ENCODE measurements at regions not wholly inside any gene's neighbourhood (a gene's known extent, or its start where the extent isn't known, plus 50 kb on each side); places are given as distances from the start of the nearest gene placed in this dataset.

DNA sequence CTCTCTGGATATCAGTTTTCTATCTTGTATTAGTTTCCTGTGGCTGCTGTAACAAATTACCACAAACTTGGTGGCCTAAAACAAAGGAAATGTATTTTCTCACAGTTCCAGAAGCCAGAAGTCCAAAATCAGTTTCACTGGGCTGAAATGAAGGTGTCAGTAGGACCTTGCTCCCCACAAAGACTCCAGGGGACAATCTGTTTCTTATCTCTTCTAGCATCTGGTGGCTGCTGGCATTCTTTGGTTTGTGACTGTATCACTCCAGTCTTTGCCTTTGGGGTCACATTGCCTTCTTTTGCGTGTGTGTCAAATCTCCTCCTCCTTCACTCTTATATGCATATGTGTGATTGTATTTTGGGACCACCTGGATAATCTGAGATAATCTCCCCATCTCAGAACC lies 153.0 kb upstream of the PRPS1L1 start:
- no peaks in the 10 kb centered on the region for H3K9me3 ChIP-seq (ENCODE audit: insufficient read depth, low read depth, low read length)
- no peak overlapping the region for H3K27ac ChIP-seq (ENCODE audit: low read length)
- H3K4me1 ChIP-seq (ENCODE audit: insufficient read depth, low read length): no peaks in the 10 kb centered on the region
- H3K36me3 ChIP-seq (ENCODE audit: insufficient read depth, low read depth, low read length): no peaks in the 10 kb centered on the region
- H3K4me3 ChIP-seq (ENCODE audit: low read length): no peak overlapping the region
- no peak overlapping the region for H3K9ac ChIP-seq (ENCODE audit: low read depth, low read length)
- no peaks in the 10 kb centered on the region for H3K27me3 ChIP-seq (ENCODE audit: insufficient read depth, low read length)

DNA sequence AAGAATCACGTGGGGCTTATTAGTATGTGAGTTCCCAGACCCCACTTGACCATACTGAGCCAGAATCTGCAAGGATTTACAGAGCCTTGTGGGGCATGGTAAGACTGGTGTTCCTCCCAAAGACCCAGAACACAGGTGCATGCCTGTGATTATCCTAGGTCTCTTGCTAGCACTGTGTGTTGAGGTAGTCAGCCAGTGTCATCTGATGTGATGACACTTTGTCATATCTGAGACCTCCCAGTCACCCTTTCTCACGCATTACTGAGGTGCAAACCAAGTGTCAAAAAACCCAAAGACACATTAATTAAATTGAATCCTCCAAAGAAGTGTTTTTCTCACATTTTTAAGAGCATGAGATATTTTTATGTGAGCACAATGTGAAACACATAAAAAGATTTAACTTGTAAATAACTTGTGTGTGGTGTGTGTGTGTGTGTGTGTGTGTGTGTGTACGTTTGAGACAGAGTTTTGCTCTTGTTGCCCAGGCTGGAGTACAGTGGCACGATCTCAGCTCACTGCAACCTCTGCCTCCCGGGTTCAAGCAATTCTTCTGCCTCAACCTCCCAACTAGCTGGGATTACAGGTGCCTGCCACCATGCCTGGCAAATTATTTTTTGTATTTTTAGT lies 162.0 kb upstream of the PRPS1L1 start:
- Histone ChIP-seq H3K4me1 (ENCODE audit: insufficient read depth, low read length) (no peaks in the 10 kb centered on the region), H3K27ac (ENCODE audit: low read length) (no peak overlapping the region), H3K9ac (ENCODE audit: low read depth, low read length) (no peak overlapping the region), H3K27me3 (ENCODE audit: insufficient read depth, low read length) (no peaks in the 10 kb centered on the region), H3K4me3 (ENCODE audit: low read length) (no peak overlapping the region), H3K9me3 (ENCODE audit: insufficient read depth, low read depth, low read length) (no peaks in the 10 kb centered on the region), H3K36me3 (ENCODE audit: insufficient read depth, low read depth, low read length) (no peaks in the 10 kb centered on the region)

DNA sequence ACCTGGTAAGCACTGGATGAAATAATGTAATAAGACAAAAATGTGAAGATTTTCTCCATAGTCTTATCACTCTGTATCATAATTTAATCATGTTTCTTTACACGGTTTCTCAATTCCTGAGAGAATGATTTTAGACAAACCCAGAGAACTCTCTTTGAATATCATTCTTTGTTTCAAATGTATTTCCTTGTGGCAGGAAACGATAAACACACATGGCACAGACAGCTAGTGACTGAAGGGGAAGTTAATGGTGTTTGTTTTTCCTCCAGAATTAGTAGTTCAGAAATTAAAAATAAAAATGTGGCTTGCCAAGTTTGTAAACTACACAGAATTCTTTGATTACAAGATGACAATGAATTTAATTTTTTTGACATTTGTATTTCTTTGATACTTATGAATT lies 163.7 kb upstream of the PRPS1L1 start:
- no peak overlapping the region for H3K27ac ChIP-seq (ENCODE audit: low read length)
- no peaks in the 10 kb centered on the region for H3K36me3 ChIP-seq (ENCODE audit: insufficient read depth, low read depth, low read length)
- H3K27me3 ChIP-seq (ENCODE audit: insufficient read depth, low read length): no peaks in the 10 kb centered on the region
- H3K9ac ChIP-seq (ENCODE audit: low read depth, low read length): no peak overlapping the region
- no peaks in the 10 kb centered on the region for H3K4me1 ChIP-seq (ENCODE audit: insufficient read depth, low read length)
- H3K9me3 ChIP-seq (ENCODE audit: insufficient read depth, low read depth, low read length): no peaks in the 10 kb centered on the region
- no peak overlapping the region for H3K4me3 ChIP-seq (ENCODE audit: low read length)

DNA sequence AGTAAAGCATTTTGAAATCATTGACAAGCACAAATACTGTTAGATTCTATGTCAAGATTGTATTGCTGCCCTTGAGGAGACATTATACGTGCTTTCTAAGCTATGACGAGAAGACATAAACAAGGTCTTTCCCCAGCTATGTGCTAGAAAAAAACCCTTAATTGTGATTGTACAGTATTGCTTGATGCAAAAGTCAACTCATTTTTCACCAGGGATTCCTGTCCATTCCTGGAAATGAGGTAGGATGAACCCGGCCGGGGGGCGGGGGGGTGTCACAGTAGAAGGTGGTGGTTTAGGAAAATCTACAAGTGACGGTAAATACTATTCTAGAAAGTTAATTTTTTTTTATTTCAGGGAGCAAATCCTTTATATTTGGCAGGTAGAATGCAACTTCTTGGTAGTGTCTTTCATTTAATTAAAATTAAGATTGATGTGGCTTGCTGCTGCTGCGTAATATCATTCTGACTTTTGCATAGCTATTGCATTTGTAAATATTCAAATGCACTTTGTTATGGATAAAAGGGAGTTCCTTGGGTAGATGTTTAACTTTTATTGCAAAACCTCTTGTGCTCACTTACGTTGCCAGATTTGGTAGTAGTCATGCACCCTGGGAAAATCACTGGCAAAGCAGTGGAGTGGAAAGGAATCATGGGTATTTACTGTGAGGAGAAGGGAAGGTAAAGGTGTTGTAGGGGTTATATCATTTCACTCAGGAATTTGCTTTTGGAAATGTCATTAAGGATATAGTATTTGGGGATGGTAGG lies 164.4 kb upstream of the PRPS1L1 start:
- H3K4me1 ChIP-seq (ENCODE audit: insufficient read depth, low read length): no peaks in the 10 kb centered on the region
- H3K9me3 ChIP-seq (ENCODE audit: insufficient read depth, low read depth, low read length): no peaks in the 10 kb centered on the region
- H3K27ac ChIP-seq (ENCODE audit: low read length): no peak overlapping the region
- no peaks in the 10 kb centered on the region for H3K27me3 ChIP-seq (ENCODE audit: insufficient read depth, low read length)
- no peaks in the 10 kb centered on the region for H3K36me3 ChIP-seq (ENCODE audit: insufficient read depth, low read depth, low read length)
- no peak overlapping the region for H3K9ac ChIP-seq (ENCODE audit: low read depth, low read length)
- H3K4me3 ChIP-seq (ENCODE audit: low read length): no peak overlapping the region

DNA sequence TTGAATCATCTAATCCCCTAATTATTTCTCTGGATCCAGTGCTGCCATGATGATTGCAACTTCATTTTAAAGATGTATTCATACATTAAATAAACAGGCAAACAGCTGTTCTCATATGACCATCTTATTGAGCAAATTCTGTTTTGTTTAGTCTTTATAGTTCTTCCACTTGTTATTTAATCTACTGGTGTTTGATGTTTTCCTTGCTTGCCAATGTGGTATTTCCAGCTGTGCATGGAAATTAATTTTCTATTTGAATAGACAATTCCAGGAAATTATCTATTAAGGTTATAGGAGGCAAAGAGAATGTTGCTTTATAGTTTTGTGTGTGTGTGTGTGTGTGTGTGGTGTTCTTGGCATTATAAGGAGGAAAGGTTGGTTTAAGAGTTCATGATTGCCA lies 167.0 kb upstream of the PRPS1L1 start:
- no peak overlapping the region for H3K4me3 ChIP-seq (ENCODE audit: low read length)
- no peaks in the 10 kb centered on the region for H3K9me3 ChIP-seq (ENCODE audit: insufficient read depth, low read depth, low read length)
- H3K9ac ChIP-seq (ENCODE audit: low read depth, low read length): no peak overlapping the region
- H3K36me3 ChIP-seq (ENCODE audit: insufficient read depth, low read depth, low read length): no peaks in the 10 kb centered on the region
- H3K27ac ChIP-seq (ENCODE audit: low read length): no peak overlapping the region
- no peaks in the 10 kb centered on the region for H3K27me3 ChIP-seq (ENCODE audit: insufficient read depth, low read length)
- H3K4me1 ChIP-seq (ENCODE audit: insufficient read depth, low read length): no peaks in the 10 kb centered on the region

DNA sequence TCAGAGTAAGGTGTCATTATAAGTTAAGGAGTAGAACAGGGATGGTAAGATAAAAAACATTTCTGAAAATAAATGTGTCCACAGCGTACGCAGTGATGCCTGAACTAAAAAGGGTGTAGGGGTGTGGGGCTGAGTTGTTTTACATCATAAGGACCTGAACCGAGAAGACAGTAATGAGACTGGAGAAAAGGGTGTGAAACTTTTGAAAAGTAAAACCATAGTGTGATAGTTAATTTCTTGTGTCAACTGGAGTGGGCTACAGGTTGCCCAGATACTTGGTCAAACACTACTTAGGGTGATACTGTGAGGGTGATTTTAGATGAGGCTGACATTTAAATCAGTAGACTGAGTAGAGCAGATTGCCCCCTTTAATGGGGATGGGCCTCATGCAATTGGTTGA lies 169.0 kb upstream of the PRPS1L1 start:
- H3K9ac ChIP-seq (ENCODE audit: low read depth, low read length): no peak overlapping the region
- H3K4me1 ChIP-seq (ENCODE audit: insufficient read depth, low read length): no peaks in the 10 kb centered on the region
- H3K27ac ChIP-seq (ENCODE audit: low read length): no peak overlapping the region
- H3K27me3 ChIP-seq (ENCODE audit: insufficient read depth, low read length): no peaks in the 10 kb centered on the region
- no peaks in the 10 kb centered on the region for H3K36me3 ChIP-seq (ENCODE audit: insufficient read depth, low read depth, low read length)
- H3K9me3 ChIP-seq (ENCODE audit: insufficient read depth, low read depth, low read length): no peaks in the 10 kb centered on the region
- H3K4me3 ChIP-seq (ENCODE audit: low read length): no peak overlapping the region

DNA sequence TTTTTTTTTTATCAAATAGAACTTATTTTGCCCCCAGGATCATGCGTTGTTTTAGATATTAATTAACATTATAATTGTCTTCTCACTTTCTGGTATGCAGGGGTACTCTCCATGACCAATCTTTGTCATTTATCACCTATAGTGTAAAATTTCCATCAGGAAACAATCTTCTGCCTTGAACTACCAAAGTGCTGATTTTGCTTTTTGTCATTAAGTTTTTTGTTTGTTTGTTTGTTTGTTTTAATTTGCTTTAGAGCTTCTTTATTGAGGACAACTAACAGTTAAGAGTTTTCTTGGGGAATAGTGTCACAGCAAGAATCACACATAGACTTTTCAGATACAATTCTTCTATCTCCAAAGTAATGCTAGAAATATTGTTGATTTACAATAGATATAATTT lies 171.2 kb upstream of the PRPS1L1 start:
- Histone ChIP-seq H3K9me3 (ENCODE audit: insufficient read depth, low read depth, low read length) (no peaks in the 10 kb centered on the region), H3K27me3 (ENCODE audit: insufficient read depth, low read length) (no peaks in the 10 kb centered on the region), H3K36me3 (ENCODE audit: insufficient read depth, low read depth, low read length) (no peaks in the 10 kb centered on the region), H3K27ac (ENCODE audit: low read length) (no peak overlapping the region), H3K4me1 (ENCODE audit: insufficient read depth, low read length) (no peaks in the 10 kb centered on the region), H3K9ac (ENCODE audit: low read depth, low read length) (no peak overlapping the region), H3K4me3 (ENCODE audit: low read length) (no peak overlapping the region)

DNA sequence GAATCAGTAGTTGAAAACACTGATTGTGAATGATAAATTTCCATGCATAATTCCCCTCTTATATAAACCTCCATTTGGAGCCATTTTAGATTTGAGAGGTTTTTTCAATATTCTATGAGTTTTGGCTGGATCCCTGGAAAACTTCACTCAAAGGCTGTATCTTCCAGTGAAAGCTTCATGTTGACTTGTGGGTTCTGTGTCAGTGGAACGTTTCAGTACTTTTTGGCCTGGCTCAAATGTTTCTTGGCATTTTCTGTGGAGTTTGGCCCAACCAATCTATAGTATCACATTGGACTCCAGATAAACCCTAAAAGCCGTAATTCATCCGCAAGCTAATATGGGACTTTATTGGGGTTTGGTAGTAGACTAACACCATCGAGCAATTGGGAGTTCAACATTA lies 172.6 kb upstream of the PRPS1L1 start:
- Histone ChIP-seq H3K27ac (ENCODE audit: low read length) (no peak overlapping the region), H3K4me1 (ENCODE audit: insufficient read depth, low read length) (no peaks in the 10 kb centered on the region), H3K9me3 (ENCODE audit: insufficient read depth, low read depth, low read length) (no peaks in the 10 kb centered on the region), H3K9ac (ENCODE audit: low read depth, low read length) (no peak overlapping the region), H3K36me3 (ENCODE audit: insufficient read depth, low read depth, low read length) (no peaks in the 10 kb centered on the region), H3K4me3 (ENCODE audit: low read length) (no peak overlapping the region), H3K27me3 (ENCODE audit: insufficient read depth, low read length) (no peaks in the 10 kb centered on the region)

DNA sequence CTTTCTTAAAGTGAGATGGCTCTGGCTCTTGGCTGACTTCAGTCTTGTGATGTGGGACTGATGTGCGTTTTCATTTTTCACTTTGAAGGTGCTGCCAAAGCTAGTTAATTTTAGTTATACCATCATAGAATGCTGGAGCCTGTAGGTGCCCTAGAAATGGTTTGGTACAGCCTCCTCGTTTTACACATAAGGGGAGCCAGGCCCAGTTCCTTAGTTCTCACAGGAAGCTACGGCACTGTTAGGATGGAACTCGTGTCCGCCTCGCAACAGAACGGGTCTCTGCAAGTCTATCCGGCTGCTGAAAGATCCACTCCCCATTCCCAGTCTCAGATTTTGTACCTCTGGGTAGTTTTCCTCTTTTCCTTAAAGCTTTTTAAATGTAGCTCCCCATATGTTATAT lies 173.2 kb upstream of the PRPS1L1 start:
- H3K4me1 ChIP-seq (ENCODE audit: insufficient read depth, low read length): no peaks in the 10 kb centered on the region
- H3K9ac ChIP-seq (ENCODE audit: low read depth, low read length): no peak overlapping the region
- no peaks in the 10 kb centered on the region for H3K27me3 ChIP-seq (ENCODE audit: insufficient read depth, low read length)
- H3K27ac ChIP-seq (ENCODE audit: low read length): no peak overlapping the region
- H3K4me3 ChIP-seq (ENCODE audit: low read length): no peak overlapping the region
- H3K36me3 ChIP-seq (ENCODE audit: insufficient read depth, low read depth, low read length): no peaks in the 10 kb centered on the region
- no peaks in the 10 kb centered on the region for H3K9me3 ChIP-seq (ENCODE audit: insufficient read depth, low read depth, low read length)

DNA sequence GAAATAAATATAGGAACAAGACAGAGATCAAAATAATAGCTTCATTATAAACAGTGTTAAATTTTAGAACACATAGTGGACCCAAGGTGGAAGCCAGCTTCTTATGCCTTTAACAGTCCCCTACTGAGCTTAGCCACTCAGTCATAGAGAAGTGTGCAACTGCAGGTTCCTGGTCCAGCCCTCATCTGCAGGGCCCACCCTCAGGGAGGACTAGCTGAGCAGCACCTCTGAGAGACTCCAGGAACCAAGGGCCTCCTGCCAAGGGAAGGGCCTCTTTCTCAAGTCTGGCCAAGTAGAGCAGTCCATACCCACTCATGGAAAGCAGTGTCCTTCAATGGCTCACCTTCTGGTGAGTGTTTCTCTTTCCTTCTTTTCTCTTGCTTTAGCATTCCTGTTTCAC lies 173.7 kb upstream of the PRPS1L1 start:
- no peaks in the 10 kb centered on the region for H3K9me3 ChIP-seq (ENCODE audit: insufficient read depth, low read depth, low read length)
- no peaks in the 10 kb centered on the region for H3K27me3 ChIP-seq (ENCODE audit: insufficient read depth, low read length)
- no peaks in the 10 kb centered on the region for H3K4me1 ChIP-seq (ENCODE audit: insufficient read depth, low read length)
- no peaks in the 10 kb centered on the region for H3K36me3 ChIP-seq (ENCODE audit: insufficient read depth, low read depth, low read length)
- no peak overlapping the region for H3K9ac ChIP-seq (ENCODE audit: low read depth, low read length)
- no peak overlapping the region for H3K4me3 ChIP-seq (ENCODE audit: low read length)
- no peak overlapping the region for H3K27ac ChIP-seq (ENCODE audit: low read length)

DNA sequence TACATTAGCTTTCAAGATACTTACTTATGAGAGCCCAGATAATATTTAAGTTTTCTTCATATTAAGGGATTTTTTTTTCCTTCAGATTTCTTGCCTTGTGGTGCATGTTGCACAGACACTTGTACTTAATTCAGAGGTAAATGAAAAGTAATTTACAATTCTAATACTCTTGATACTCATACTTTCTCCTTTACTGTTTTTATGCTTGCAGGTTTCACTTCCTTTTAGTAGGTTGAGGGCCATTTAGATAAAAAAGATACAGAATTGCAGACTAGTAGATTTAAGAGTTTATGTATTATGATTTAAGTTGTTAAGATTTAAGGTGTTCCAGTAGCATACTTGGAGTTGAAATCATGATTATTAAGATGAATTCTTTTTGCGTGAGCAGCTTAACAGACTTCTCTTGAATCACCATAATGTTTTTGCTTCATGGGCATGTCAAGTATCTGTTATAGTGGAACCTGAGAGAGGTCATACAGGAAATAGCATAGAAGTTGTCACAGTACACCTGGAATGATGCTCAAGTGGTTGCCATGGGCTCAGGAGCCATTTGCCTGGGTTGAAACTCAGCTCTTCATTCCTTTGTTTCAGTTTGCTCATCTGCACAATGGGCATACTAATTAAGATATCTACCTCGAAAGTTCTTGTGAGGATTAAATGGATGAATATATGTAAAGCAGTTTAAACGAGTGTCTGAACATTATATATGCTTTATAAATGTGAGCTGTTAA lies 174.8 kb upstream of the PRPS1L1 start:
- Histone ChIP-seq H3K4me1 (ENCODE audit: insufficient read depth, low read length) (no peaks in the 10 kb centered on the region), H3K4me3 (ENCODE audit: low read length) (no peak overlapping the region), H3K36me3 (ENCODE audit: insufficient read depth, low read depth, low read length) (no peaks in the 10 kb centered on the region), H3K27me3 (ENCODE audit: insufficient read depth, low read length) (no peaks in the 10 kb centered on the region), H3K27ac (ENCODE audit: low read length) (no peak overlapping the region), H3K9ac (ENCODE audit: low read depth, low read length) (no peak overlapping the region), H3K9me3 (ENCODE audit: insufficient read depth, low read depth, low read length) (no peaks in the 10 kb centered on the region)

DNA sequence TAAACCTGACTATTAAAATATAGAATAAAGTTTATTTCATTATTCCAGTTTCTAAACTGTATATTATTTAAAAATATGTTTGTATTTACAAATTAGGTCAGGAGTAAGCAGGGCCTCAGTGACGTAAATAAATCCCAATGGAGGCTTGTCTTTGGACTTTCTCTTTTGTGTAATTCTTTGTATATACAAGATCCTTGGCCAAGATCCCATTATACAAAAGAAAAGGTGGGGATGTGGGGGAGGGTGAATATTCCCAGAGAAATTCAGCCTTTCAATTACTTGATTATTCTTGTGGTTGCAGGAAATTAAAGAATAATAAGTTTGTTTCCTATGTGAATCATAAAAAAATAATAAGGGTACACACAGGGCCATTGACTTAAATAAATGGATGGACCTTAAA lies 178.7 kb upstream of the PRPS1L1 start:
- Histone ChIP-seq H3K9ac (ENCODE audit: low read depth, low read length) (no peak overlapping the region), H3K27ac (ENCODE audit: low read length) (no peak overlapping the region), H3K36me3 (ENCODE audit: insufficient read depth, low read depth, low read length) (no peaks in the 10 kb centered on the region), H3K27me3 (ENCODE audit: insufficient read depth, low read length) (no peaks in the 10 kb centered on the region), H3K4me3 (ENCODE audit: low read length) (no peak overlapping the region), H3K4me1 (ENCODE audit: insufficient read depth, low read length) (no peaks in the 10 kb centered on the region), H3K9me3 (ENCODE audit: insufficient read depth, low read depth, low read length) (no peaks in the 10 kb centered on the region)

All from iPS-20b (cell line).